Omental fat pad (tissue), 3 donors: ENCODE measurements at regions not wholly inside any gene's neighbourhood (a gene's known extent, or its start where the extent isn't known, plus 50 kb on each side); places are given as distances from the start of the nearest gene placed in this dataset.

Experiments used
- ATAC-seq: fragments of 150-250 bp; one replicate; pipeline ENCODE4 v1.9.1; 2016; ENCODE audit warnings: mild to moderate bottlenecking, moderate library complexity; ENCODE audit not compliant: low FRiP score
- DNase-seq: peaks from one replicate; pipeline ENCODE4 v3.0.0-alpha.2; 2019; ENCODE audit warnings: low spot score
- TF ChIP-seq, protein P1 (sequence below), 3 donors: fragments of 450-650 bp; IDR thresholded peaks; one replicate each; pipeline ENCODE4 v1.5.1; 2016 to 2017; ENCODE audit warnings: antibody characterized with exemption in 3 of 3, mild to moderate bottlenecking in 3 of 3, moderate library complexity in 2 of 3

DNA sequence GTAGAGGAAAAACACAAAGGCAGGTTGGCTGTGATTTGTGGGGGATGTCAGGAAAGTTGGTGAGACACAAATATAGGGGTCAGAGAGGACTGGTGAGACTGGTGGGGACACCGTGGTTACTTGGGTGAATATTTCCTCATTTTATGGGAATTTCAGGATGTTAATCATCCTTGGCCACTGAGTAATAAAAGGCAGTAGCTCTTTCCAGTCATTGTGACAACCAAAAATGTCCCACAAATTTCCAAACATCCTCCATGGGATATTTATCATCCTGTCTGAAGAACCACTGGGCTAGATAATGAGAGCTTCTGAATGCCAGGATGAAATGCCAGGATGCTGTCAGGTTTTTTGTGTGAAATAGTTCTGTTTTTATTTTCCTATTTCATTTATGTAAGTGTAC lies 374.1 kb downstream of the CD109 start:
- DNase-seq (no peak), ATAC-seq (no peak)
- TF ChIP-seq, protein P1, sequence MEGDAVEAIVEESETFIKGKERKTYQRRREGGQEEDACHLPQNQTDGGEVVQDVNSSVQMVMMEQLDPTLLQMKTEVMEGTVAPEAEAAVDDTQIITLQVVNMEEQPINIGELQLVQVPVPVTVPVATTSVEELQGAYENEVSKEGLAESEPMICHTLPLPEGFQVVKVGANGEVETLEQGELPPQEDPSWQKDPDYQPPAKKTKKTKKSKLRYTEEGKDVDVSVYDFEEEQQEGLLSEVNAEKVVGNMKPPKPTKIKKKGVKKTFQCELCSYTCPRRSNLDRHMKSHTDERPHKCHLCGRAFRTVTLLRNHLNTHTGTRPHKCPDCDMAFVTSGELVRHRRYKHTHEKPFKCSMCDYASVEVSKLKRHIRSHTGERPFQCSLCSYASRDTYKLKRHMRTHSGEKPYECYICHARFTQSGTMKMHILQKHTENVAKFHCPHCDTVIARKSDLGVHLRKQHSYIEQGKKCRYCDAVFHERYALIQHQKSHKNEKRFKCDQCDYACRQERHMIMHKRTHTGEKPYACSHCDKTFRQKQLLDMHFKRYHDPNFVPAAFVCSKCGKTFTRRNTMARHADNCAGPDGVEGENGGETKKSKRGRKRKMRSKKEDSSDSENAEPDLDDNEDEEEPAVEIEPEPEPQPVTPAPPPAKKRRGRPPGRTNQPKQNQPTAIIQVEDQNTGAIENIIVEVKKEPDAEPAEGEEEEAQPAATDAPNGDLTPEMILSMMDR (IDR thresholded peaks at IDR 0.05), result no peak

DNA sequence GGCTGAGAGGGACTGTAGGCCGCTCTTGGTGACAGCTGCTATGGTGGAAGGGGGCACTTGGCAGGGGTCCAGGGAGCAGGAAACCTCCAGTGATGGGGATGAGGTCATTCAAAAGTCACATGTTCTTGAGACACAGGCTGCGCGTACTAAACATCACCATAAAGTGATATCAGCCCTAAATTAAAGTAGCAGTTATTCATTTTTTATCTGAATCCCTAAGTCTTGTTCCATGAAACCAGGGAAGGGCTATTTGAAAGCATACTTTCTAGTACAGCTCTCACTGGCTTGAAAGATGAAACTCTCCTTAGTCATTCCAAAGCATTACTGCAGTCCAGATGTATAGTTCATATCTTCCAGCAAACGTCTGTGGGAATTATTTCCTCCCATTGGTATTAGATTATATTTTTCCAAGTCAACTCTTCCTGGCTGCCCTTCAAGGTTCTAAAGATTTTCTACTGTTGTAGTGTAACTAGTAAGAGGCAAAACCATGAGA lies 373.1 kb downstream of the CD109 start:
- TF ChIP-seq, protein P1 (IDR thresholded peaks at IDR 0.05), result no peak
- ATAC-seq, result no peak
- DNase-seq, result no peak

DNA sequence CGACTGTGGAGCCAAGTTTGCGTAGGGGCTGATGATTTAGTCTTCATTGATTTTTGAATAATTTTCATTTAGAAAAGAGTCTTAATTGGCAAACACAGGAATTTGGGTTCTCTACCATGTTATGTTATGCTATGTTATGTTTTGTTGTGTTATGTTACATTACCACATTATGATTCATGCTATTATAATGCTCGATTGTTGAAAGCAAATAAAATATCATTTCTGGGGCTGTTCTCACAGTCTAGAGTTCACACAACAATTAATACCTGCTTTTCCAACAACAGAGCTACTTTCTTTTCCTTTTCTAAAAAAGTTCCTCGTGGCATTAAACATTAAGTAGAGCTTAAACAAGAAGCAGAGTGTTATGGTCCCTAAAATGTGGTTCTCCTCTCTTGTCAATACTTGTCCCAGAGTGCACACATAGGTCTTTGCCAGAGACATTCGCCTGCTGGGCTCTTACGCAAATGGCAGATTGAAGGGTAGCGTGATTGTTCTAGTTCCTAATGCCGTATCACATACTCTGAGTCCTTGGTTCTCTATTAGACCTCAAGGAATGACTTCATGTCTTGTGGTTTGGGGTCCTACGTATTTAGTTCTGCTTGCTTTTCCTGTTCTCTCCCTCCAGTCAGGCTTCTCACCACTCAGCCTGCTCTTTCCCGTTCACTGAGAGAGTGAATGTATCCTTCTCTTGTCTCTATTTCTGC lies 370.3 kb downstream of the CD109 start:
- DNase-seq (no peak), ATAC-seq (no peak)
- TF ChIP-seq, protein P1 (IDR thresholded peaks at IDR 0.05), result no peak

DNA sequence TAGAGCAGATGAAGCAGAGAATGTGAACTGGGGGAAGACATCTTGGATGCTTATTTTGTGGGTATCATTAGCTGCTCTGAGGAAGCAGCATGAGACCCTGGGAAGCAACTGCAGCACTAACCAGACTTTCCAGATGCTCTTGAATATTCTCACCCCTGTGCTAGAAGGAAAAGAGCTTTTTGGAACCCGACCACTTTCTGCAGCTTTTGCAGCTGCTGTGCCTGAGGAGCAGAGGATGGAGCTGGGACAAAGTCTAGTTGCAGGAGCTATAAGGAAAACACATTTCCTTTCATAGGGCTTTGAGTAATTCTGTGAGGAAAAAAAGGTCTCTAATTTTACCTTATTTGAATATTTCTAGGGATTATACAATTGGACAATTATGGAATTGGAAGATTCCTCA lies 369.7 kb downstream of the CD109 start:
- TF ChIP-seq, protein P1 (IDR thresholded peaks at IDR 0.05), result no peak
- DNase-seq (no peak), ATAC-seq (no peak)

DNA sequence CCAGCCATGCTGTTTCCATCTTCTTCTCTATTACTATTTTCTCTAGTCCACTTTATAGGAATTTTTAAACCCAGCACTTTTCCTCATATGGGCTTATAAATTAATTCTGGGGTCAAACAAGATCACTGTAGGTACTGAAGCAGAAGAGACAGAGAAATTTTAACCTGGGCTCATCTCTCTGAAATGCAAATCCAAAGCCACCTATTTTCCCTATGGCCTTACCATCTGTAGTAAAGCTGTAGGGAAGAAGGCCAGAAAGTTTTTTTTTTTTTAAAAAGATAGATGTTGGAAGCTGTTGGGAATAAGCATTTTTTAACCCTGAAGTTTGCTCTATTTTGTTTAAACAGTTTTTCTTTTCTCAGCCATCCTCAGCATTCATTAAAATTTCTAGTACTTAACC lies 367.4 kb downstream of the CD109 start:
- ATAC-seq (no peak), DNase-seq (no peak)
- TF ChIP-seq, protein P1 (IDR thresholded peaks at IDR 0.05), result no peak

DNA sequence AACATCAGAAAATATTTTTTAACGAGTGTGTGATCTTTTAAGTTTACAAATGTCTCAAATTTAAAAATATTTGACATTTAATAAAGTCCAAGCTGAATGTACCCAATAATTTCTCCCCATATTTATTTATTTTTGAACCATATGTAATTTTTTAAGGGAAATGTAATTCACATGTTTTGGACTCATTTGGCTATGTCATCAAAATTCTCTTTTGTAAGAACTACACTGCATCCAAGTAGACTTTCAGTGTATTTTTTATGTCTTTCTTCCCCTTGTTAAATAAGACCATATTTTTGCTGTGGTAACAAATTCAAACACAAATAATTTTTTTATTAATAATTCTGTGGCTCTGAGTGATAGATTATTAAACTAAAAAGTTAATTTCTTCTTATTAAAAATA lies 365.2 kb downstream of the CD109 start:
- DNase-seq (no peak), ATAC-seq (no peak)
- TF ChIP-seq, protein P1 (IDR thresholded peaks at IDR 0.05), result no peak

DNA sequence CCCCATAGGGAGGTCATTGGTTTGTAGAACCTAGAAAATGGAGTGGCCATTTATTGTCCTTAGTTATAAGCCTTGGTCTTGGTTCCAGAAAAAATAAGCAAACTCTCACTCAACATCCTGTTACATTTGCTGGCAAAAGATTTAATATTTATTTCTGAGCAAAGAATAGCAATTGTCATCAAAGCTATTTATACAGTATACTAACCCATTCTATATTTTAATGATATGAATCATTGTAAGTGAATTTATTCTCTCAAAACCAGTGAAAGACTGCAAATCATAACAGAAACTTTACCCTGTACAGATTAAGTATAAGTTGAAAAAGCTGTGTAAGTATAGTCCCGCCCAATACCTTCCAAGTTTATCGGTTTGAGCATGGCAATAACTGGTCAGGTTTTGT lies 364.4 kb downstream of the CD109 start:
- no peak for ATAC-seq
- no peak for DNase-seq
- TF ChIP-seq, protein P1 (IDR thresholded peaks at IDR 0.05), result no peak
